LoVo (cell line): ENCODE measurements at regions not wholly inside any gene's neighbourhood (a gene's known extent, or its start where the extent isn't known, plus 50 kb on each side); places are given as distances from the start of the nearest gene placed in this dataset.

Experiments
- DNase-seq: peaks from one replicate; pipeline ENCODE4 v3.0.0-alpha.2; 2016; ENCODE audit warnings: low spot score

- DNase-seq: no peak
These were observed 71.9 kb downstream of the NAV1 start for GRCh38 chr1:201610858-201611257.

GRCh38 chr1:201612645-201613044 lies 73.7 kb downstream of the NAV1 start:
- DNase-seq: no peak

- no peak for DNase-seq
These were observed 75.5 kb downstream of the NAV1 start for GRCh38 chr1:201614262-201615015.

- DNase-seq: no peak
These were observed 78.2 kb downstream of the NAV1 start for GRCh38 chr1:201617157-201617556.

GRCh38 chr1:201618389-201618788 lies 79.5 kb downstream of the NAV1 start:
- DNase-seq: no peak

- DNase-seq: no peak
These were observed 80.0 kb downstream of the NAV1 start for GRCh38 chr1:201618905-201619304.

- no peak for DNase-seq
These were observed 80.6 kb downstream of the NAV1 start for GRCh38 chr1:201619513-201619912.

GRCh38 chr1:201622353-201622752 lies 83.4 kb downstream of the NAV1 start:
- no peak for DNase-seq

GRCh38 chr1:201622824-201623223 lies 83.9 kb downstream of the NAV1 start:
- DNase-seq: no peak

GRCh38 chr1:201624741-201625225 lies 85.9 kb downstream of the NAV1 start:
- no peak for DNase-seq

GRCh38 chr1:201625226-201625761 lies 86.4 kb downstream of the NAV1 start:
- no peak for DNase-seq

- no peak for DNase-seq
These were observed 86.9 kb downstream of the NAV1 start for GRCh38 chr1:201625851-201626251.

GRCh38 chr1:201626629-201627275 lies 87.8 kb downstream of the NAV1 start:
- no peak for DNase-seq

- DNase-seq: no peak
These were observed 89.6 kb downstream of the NAV1 start for GRCh38 chr1:201628490-201628889.

- no peak for DNase-seq
These were observed 91.7 kb downstream of the NAV1 start for GRCh38 chr1:201630582-201630981.

- DNase-seq: no peak
These were observed 92.1 kb downstream of the NAV1 start for GRCh38 chr1:201631037-201631436.

GRCh38 chr1:201632364-201632952 lies 93.5 kb downstream of the NAV1 start:
- DNase-seq: no peak

- no peak for DNase-seq
These were observed 94.4 kb downstream of the NAV1 start for GRCh38 chr1:201633297-201633696.

GRCh38 chr1:201633811-201634210 lies 94.9 kb downstream of the NAV1 start:
- DNase-seq: no peak

- DNase-seq: no peak
These were observed 95.3 kb downstream of the NAV1 start for GRCh38 chr1:201634261-201634660.

- no peak for DNase-seq
These were observed 97.2 kb downstream of the NAV1 start for GRCh38 chr1:201636097-201636496.

- DNase-seq: no peak
These were observed 97.6 kb downstream of the NAV1 start for GRCh38 chr1:201636510-201636971.
